HepG2 (cell line): ENCODE measurements at regions not wholly inside any gene's neighbourhood (a gene's known extent, or its start where the extent isn't known, plus 50 kb on each side); places are given as distances from the start of the nearest gene placed in this dataset.

Source experiments
- CEBPB ChIP-seq: IDR thresholded peaks from 2 replicates; pipeline ENCODE4 v1.6.1; 2011; ENCODE audit warnings: low read depth, low read length, improper control_type of control experiment, borderline replicate concordance
- CHD2 ChIP-seq: IDR thresholded peaks from 2 replicates; pipeline ENCODE4 v1.6.1; 2011; ENCODE audit warnings: low read depth, low read length, improper control_type of control experiment
- CTCF ChIP-seq: sonication (generic); formaldehyde crosslinking; IDR thresholded peaks from 2 replicates; pipeline ENCODE4 v1.5.0; 2020; ENCODE audit warnings: mild to moderate bottlenecking, missing genetic modification reagents, moderate library complexity
- JUN ChIP-seq: sonication (generic); formaldehyde crosslinking; IDR thresholded peaks from 2 replicates; pipeline ENCODE4 v1.4.0; 2020; ENCODE audit warnings: mild to moderate bottlenecking, missing genetic modification reagents
- JUND ChIP-seq: sonication (generic); formaldehyde crosslinking; IDR thresholded peaks from 2 replicates; pipeline ENCODE4 v1.8.0; 2022; ENCODE audit warnings: mild to moderate bottlenecking, missing genetic modification reagents
- SMAD1 ChIP-seq: sonication (generic); formaldehyde crosslinking; IDR thresholded peaks from 2 replicates; pipeline ENCODE4 v1.4.0; 2020; ENCODE audit warnings: missing genetic modification reagents, low read depth, mild to moderate bottlenecking, borderline replicate concordance
- TBL1XR1 ChIP-seq: fragments of 150-350 bp; IDR thresholded peaks from 2 replicates; pipeline ENCODE4 v1.6.1; 2014; ENCODE audit warnings: borderline replicate concordance, low read length; ENCODE audit not compliant: partially characterized antibody
- ZBTB33 ChIP-seq: sonication (generic); formaldehyde crosslinking; IDR thresholded peaks from 2 replicates; pipeline ENCODE4 v1.4.0; 2020; ENCODE audit warnings: missing genetic modification reagents
- ZKSCAN1 ChIP-seq: fragments of 150-350 bp; IDR thresholded peaks from 2 replicates; pipeline ENCODE4 v1.6.1; 2014; ENCODE audit warnings: low read length
- ZNF792 ChIP-seq: IDR thresholded peaks from 2 replicates; pipeline ENCODE4 v1.6.1; 2016

GRCh38 chr22:27639248-27640086 lies 162.1 kb downstream of the MN1 start:
- TF ChIP-seq CEBPB: no peak
- TF ChIP-seq TBL1XR1: no peak
- no peak for TF ChIP-seq SMAD1 (CRISPR knock-in tag)
- TF ChIP-seq JUND (CRISPR knock-in tag): no peak
- TF ChIP-seq ZNF792: no peak
- no peak for TF ChIP-seq ZBTB33
- no peak for TF ChIP-seq CHD2
- no peak for TF ChIP-seq ZKSCAN1
- no peak for TF ChIP-seq JUN (CRISPR knock-in tag)
- no peak for TF ChIP-seq CTCF (CRISPR knock-in tag)
